ENCODE measurements at regions not wholly inside any gene's neighbourhood (a gene's known extent, or its start where the extent isn't known, plus 50 kb on each side); places are given as distances from the start of the nearest gene placed in this dataset.

DNA sequence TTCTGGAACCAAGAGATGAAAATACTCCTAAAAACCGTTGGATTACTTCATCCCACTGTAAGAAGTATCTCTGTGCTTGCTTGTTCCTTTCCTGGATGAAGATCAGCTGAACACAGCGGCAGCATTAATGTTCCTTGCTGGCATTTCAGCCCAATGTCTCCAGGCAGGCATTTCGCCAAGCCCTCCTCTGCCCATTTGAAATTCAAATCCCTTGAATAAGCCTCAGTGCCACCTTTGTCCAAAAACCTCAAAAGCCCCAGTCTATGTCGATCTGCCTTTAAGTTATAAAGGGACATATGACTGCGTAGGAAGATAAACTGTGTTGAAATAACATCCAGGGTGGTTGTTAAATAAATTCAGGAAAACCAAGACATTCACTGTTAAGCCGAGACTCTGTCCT lies 156.8 kb upstream of the PDZRN3 start:
- TF ChIP-seq POLR2A (IDR thresholded peaks at IDR 0.05) (no peak), CTCF (IDR thresholded peaks at IDR 0.05) (no peak)

Measured in esophagus squamous epithelium (tissue), 4 donors.